ENCODE measurements at regions not wholly inside any gene's neighbourhood (a gene's known extent, or its start where the extent isn't known, plus 50 kb on each side); places are given as distances from the start of the nearest gene placed in this dataset.

- Histone ChIP-seq H3K9me3 (ENCODE audit: low read length) (no peaks in the 10 kb centered on the region), H3K27ac (ENCODE audit: low read depth, low read length, poor library complexity, severe bottlenecking) (no peak overlapping the region), H2AFZ (ENCODE audit: low read length) (no peak overlapping the region), H3K9me2 (ENCODE audit: insufficient read depth, low read length) (no peaks in the 10 kb centered on the region), H4K20me1 (ENCODE audit: insufficient read depth, low read length) (no peaks in the 10 kb centered on the region), H3K4me2 (ENCODE audit: low read length) (no peak overlapping the region), H3K4me3 (ENCODE audit: low read depth, low read length, poor library complexity, severe bottlenecking) (no peak overlapping the region), H3K79me2 (ENCODE audit: insufficient read depth, low read depth, low read length) (no peaks in the 10 kb centered on the region), H3K4me1 (ENCODE audit: insufficient read depth, low read length, poor library complexity, severe bottlenecking) (no peaks in the 10 kb centered on the region), H3K36me3 (ENCODE audit: insufficient read depth, low read length) (no peaks in the 10 kb centered on the region)
- no TSS peak for BruUV-seq (replicated peaks)
- intact Hi-C loops (cut with micrococcal nuclease; ENCODE audit: unreplicated experiment), result no loop called here
- no peak for DNase-seq (ENCODE audit: low spot score)
- ChIA-PET CTCF (ENCODE audit: unreplicated experiment) (no interaction called here), POLR2A (no interaction called here)
- TF ChIP-seq, protein P1, sequence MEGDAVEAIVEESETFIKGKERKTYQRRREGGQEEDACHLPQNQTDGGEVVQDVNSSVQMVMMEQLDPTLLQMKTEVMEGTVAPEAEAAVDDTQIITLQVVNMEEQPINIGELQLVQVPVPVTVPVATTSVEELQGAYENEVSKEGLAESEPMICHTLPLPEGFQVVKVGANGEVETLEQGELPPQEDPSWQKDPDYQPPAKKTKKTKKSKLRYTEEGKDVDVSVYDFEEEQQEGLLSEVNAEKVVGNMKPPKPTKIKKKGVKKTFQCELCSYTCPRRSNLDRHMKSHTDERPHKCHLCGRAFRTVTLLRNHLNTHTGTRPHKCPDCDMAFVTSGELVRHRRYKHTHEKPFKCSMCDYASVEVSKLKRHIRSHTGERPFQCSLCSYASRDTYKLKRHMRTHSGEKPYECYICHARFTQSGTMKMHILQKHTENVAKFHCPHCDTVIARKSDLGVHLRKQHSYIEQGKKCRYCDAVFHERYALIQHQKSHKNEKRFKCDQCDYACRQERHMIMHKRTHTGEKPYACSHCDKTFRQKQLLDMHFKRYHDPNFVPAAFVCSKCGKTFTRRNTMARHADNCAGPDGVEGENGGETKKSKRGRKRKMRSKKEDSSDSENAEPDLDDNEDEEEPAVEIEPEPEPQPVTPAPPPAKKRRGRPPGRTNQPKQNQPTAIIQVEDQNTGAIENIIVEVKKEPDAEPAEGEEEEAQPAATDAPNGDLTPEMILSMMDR (conservative IDR thresholded peaks at IDR 0.05; ENCODE audit: low read length), result no peak
- no peak for TF ChIP-seq EZH2phosphoT487 (IDR thresholded peaks at IDR 0.05; ENCODE audit: borderline replicate concordance, low read depth, low read length)
Observed at GRCh38 chr5:9853309-9853708, 223.2 kb upstream of the TAS2R1 start.

DNA sequence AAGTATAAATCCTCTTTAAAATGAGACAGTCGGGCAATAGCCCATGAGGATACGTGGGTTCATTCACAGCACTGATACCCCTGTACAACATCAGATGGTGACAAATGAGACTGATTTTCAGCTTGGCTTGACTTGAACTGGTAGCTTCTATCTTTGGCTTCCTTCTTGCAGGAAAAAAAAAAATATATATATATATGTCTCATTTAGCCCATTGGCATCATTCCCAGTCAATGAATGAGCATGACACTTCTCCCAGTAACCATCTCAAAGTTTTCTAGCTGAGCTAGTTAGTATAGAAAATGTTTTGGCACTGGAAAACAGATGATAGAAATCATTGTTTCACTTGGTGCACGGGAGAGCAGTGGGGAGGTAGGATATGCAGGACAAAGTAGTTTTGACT, 222.5 kb upstream of the TAS2R1 start:
- no peaks in the 10 kb centered on the region for H3K9me3 ChIP-seq (ENCODE audit: low read length)
- ChIA-PET POLR2A (no interaction called here), CTCF (ENCODE audit: unreplicated experiment) (no interaction called here)
- H3K36me3 ChIP-seq (ENCODE audit: insufficient read depth, low read length), result no peaks in the 10 kb centered on the region
- no peaks in the 10 kb centered on the region for H3K4me1 ChIP-seq (ENCODE audit: insufficient read depth, low read length, poor library complexity, severe bottlenecking)
- H3K9me2 ChIP-seq (ENCODE audit: insufficient read depth, low read length), result no peaks in the 10 kb centered on the region
- BruUV-seq (replicated peaks), result no TSS peak
- H3K27ac ChIP-seq (ENCODE audit: low read depth, low read length, poor library complexity, severe bottlenecking), result no peak overlapping the region
- H3K79me2 ChIP-seq (ENCODE audit: insufficient read depth, low read depth, low read length), result no peaks in the 10 kb centered on the region
- no peak overlapping the region for H3K4me2 ChIP-seq (ENCODE audit: low read length)
- no peak overlapping the region for H2AFZ ChIP-seq (ENCODE audit: low read length)
- intact Hi-C loops (cut with micrococcal nuclease; ENCODE audit: unreplicated experiment), result no loop called here
- H4K20me1 ChIP-seq (ENCODE audit: insufficient read depth, low read length), result no peaks in the 10 kb centered on the region
- no peak overlapping the region for H3K4me3 ChIP-seq (ENCODE audit: low read depth, low read length, poor library complexity, severe bottlenecking)
- DNase-seq (ENCODE audit: low spot score), result no peak
- TF ChIP-seq, protein P1 (conservative IDR thresholded peaks at IDR 0.05; ENCODE audit: low read length), result no peak
- TF ChIP-seq EZH2phosphoT487 (IDR thresholded peaks at IDR 0.05; ENCODE audit: borderline replicate concordance, low read depth, low read length), result no peak

- no peaks in the 10 kb centered on the region for H3K4me1 ChIP-seq (ENCODE audit: insufficient read depth, low read length, poor library complexity, severe bottlenecking)
- H2AFZ ChIP-seq (ENCODE audit: low read length), result no peak overlapping the region
- intact Hi-C loops (cut with micrococcal nuclease; ENCODE audit: unreplicated experiment), result no loop called here
- no TSS peak for BruUV-seq (replicated peaks)
- H3K79me2 ChIP-seq (ENCODE audit: insufficient read depth, low read depth, low read length), result no peaks in the 10 kb centered on the region
- no peak overlapping the region for H3K4me3 ChIP-seq (ENCODE audit: low read depth, low read length, poor library complexity, severe bottlenecking)
- no peak for TF ChIP-seq EZH2phosphoT487 (IDR thresholded peaks at IDR 0.05; ENCODE audit: borderline replicate concordance, low read depth, low read length)
- TF ChIP-seq, protein P1 (conservative IDR thresholded peaks at IDR 0.05; ENCODE audit: low read length), result no peak
- H3K9me3 ChIP-seq (ENCODE audit: low read length), result no peaks in the 10 kb centered on the region
- no peak for DNase-seq (ENCODE audit: low spot score)
- H3K4me2 ChIP-seq (ENCODE audit: low read length), result no peak overlapping the region
- H3K36me3 ChIP-seq (ENCODE audit: insufficient read depth, low read length), result no peaks in the 10 kb centered on the region
- CTCF ChIA-PET (ENCODE audit: unreplicated experiment), result no interaction called here
- POLR2A ChIA-PET, result interaction anchor here (1.2 kb wide), 1 partner anchor 19 kb away, joined by 3 read pairs; no protein-coding TSS in a partner anchor
- H3K27ac ChIP-seq (ENCODE audit: low read depth, low read length, poor library complexity, severe bottlenecking), result no peak overlapping the region
- no peaks in the 10 kb centered on the region for H4K20me1 ChIP-seq (ENCODE audit: insufficient read depth, low read length)
- no peaks in the 10 kb centered on the region for H3K9me2 ChIP-seq (ENCODE audit: insufficient read depth, low read length)
Observed at GRCh38 chr5:9851458-9851857, 221.3 kb upstream of the TAS2R1 start.
